ENCODE measurements at regions not wholly inside any gene's neighbourhood (a gene's known extent, or its start where the extent isn't known, plus 50 kb on each side); places are given as distances from the start of the nearest gene placed in this dataset.

GRCh38 chr5:43997647-43998272 is 391.5 kb downstream of the FGF10 start (continued):
- TF ChIP-seq ZNF280D (CRISPR knock-in tag; IDR thresholded peaks at IDR 0.05): peak; percentile 74; the same call in 1 of the 2 replicates
- peak; percentile 78; the same call in 1 of the 2 replicates for TF ChIP-seq ZNF792 (CRISPR knock-in tag; IDR thresholded peaks at IDR 0.05)
- no peak for TF ChIP-seq ZNF225 (CRISPR knock-in tag; IDR thresholded peaks at IDR 0.05)
- TF ChIP-seq ZBTB49 (CRISPR knock-in tag; IDR thresholded peaks at IDR 0.05; ENCODE audit: borderline replicate concordance): 0 out of 2 replicates have a peak, but pooled peaks have one; percentile 21
- TF ChIP-seq SP2 (CRISPR knock-in tag; IDR thresholded peaks at IDR 0.05): no peak
- no peak for TF ChIP-seq ZBTB38 (CRISPR knock-in tag; IDR thresholded peaks at IDR 0.05)
- TF ChIP-seq NCOA1 (CRISPR knock-in tag; IDR thresholded peaks at IDR 0.05): no peak
- TF ChIP-seq ZSCAN22 (CRISPR knock-in tag; IDR thresholded peaks at IDR 0.05): no peak
- TF ChIP-seq AKAP8 (CRISPR knock-in tag; IDR thresholded peaks at IDR 0.05): no peak
- TF ChIP-seq HOXA3 (CRISPR knock-in tag; IDR thresholded peaks at IDR 0.05): peak; percentile 74
- TF ChIP-seq RBM22 (optimal IDR thresholded peaks at IDR 0.05; ENCODE audit: low read length): no peak
- no peak for TF ChIP-seq MYNN (CRISPR knock-in tag; IDR thresholded peaks at IDR 0.05; ENCODE audit: low read depth)
- 0 out of 2 replicates have a peak, but pooled peaks have one; percentile 34 for TF ChIP-seq ZNF143 (CRISPR knock-in tag; IDR thresholded peaks at IDR 0.05)
- no peak for TF ChIP-seq ZFP36 (IDR thresholded peaks at IDR 0.05; ENCODE audit: borderline replicate concordance, low read depth, low read length, partially characterized antibody)
- TF ChIP-seq MBD4 (IDR thresholded peaks at IDR 0.05; ENCODE audit: borderline replicate concordance, low read length): peak; percentile 31; the same call in 1 of the 2 replicates
- TF ChIP-seq MXD1 (CRISPR knock-in tag; IDR thresholded peaks at IDR 0.05): no peak
- no peak for TF ChIP-seq SMAD1 (CRISPR knock-in tag; IDR thresholded peaks at IDR 0.05; ENCODE audit: borderline replicate concordance, low read depth)
- no peak for TF ChIP-seq AHR (CRISPR knock-in tag; IDR thresholded peaks at IDR 0.05)
- TF ChIP-seq ZNF432 (CRISPR knock-in tag; IDR thresholded peaks at IDR 0.05; ENCODE audit: borderline replicate concordance): no peak
- no peak for TF ChIP-seq HIVEP1 (CRISPR knock-in tag; IDR thresholded peaks at IDR 0.05)
- peak; percentile 95 for TF ChIP-seq ZNF710 (CRISPR knock-in tag; IDR thresholded peaks at IDR 0.05; ENCODE audit: borderline replicate concordance)
- no peak for TF ChIP-seq ZNF768 (CRISPR knock-in tag; IDR thresholded peaks at IDR 0.05)

Measured in HepG2 (cell line).